B cell (primary cell): ENCODE measurements at regions not wholly inside any gene's neighbourhood (a gene's known extent, or its start where the extent isn't known, plus 50 kb on each side); places are given as distances from the start of the nearest gene placed in this dataset.

Experiments used
- CTCF ChIP-seq: fragments of 200-600 bp; IDR thresholded peaks from one replicate; pipeline ENCODE4 v1.8.0; 2022; ENCODE audit warnings: antibody characterized with exemption, mild to moderate bottlenecking
- EZH2 ChIP-seq: IDR thresholded peaks from 2 replicates; pipeline ENCODE4 v1.6.1; 2012; ENCODE audit warnings: borderline replicate concordance, low read depth, mild to moderate bottlenecking, moderate library complexity, low read length; ENCODE audit not compliant: insufficient read depth, poor library complexity, severe bottlenecking

DNA sequence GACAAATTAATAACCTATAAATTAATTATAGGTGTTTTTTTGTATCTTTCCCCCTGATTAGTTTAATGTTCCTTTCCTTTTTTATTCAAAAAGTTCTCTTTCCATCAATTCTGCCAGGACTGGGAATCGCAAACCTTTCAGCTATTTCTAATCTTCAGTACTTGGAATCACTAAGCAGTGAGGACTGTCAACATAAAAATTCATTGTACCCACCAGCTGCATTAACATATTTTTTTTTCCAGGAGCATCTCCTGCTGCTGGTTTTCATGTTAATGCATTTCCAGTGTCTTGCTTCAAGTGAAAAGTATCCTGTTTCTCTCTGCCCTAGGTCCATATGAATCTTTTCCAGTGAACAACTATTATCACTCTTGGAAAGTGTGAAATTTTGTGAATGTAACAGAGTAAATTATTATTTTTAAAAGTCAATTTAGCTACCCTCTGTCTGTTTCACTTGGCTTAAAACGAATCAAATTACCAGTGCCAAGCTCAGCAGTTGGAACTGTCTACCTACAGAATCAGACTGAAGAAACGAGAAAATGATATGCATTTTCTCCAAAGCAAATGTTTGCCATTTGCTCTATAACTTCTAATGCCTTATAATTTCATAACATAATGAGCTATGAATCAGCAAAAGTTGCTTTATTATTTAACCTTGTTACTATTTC lies 804.4 kb downstream of the EPHA4 start:
- TF ChIP-seq CTCF (no peak), EZH2 (no peak)
